HG02885 (cell line): ENCODE measurements at regions not wholly inside any gene's neighbourhood (a gene's known extent, or its start where the extent isn't known, plus 50 kb on each side); places are given as distances from the start of the nearest gene placed in this dataset.

Experiments
- ATAC-seq: cut with Tn5 transposase; IDR thresholded peaks from one replicate; pipeline ENCODE4 v1.9.1; 2021; ENCODE audit warnings: mild to moderate bottlenecking; ENCODE audit not compliant: unreplicated experiment, poor library complexity

DNA sequence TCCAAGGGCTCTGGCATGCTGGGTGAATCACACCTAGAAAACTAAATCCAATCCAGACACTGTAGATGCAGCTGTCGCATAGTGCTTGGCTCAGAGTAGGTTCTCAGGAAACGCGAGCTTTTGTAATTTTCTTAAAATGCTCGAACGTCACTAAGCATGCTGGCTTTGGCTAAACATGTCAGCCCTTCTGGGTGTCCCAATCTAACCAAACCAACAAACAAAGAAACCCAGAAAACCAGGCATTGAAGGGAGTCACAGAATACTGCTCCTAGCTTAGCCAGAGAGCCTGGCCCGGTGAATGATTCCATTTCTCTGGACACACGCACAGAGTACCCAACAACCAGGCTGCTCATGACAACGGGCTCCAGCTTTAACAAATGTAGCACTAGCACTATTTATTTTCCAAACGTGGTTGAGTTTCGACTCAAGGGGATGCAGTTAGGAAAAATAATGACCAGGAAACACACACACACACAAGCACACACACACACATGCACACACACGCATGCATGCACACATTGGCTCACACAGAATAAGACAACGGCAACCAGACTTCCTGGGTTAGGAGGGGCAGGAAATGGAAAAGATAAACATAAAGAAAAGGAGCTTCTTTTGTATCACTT is 492.6 kb downstream of the MIAT start:
- ATAC-seq = no peak

- ATAC-seq = no peak
These were observed 493.2 kb downstream of the MIAT start for GRCh38 chr22:27150544-27150941.

- ATAC-seq = no peak
These were observed 494.0 kb downstream of the MIAT start for GRCh38 chr22:27151407-27151806.

DNA sequence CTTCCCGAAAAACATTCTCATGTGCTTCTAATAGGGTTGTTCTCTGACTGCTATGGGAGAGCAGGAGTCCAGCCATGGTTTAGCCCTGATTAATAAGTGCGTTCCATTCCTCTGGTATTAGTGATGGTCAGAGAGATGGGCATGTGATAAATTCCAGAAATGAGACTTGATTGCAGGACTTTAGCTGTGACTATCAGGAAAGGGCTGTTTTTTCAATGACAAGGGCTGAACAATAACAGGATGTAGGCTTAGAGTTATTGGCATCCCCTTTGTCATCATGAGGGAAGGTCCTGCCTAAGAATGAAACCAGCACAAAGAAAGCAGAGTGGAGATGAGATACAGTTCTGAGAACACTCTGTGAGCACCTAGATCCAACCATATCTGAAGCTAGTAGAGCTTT is 494.6 kb downstream of the MIAT start:
- no peak for ATAC-seq

GRCh38 chr22:27152883-27153282 is 495.5 kb downstream of the MIAT start:
- ATAC-seq = no peak

GRCh38 chr22:27153386-27153785 is 496.0 kb downstream of the MIAT start:
- ATAC-seq = no peak

DNA sequence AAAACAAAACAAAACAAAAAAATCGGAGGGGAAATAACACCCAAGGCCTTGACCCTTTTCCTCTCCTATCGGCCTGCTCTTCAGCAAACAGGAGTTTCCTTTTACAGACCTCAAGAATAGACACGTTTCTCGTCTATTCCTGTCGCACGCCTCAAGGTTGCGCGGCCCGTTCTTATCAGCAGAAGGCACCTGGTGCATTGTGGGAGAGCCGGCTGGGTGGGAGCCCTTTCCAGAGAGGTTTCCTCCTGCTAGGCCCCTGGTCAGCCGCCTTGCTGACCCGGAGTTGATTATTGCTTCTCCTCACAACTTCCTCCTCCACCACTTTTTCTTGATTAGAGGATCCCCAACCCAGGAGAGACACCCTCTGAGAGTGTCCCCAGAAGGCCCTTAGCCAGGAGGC is 497.3 kb downstream of the MIAT start:
- ATAC-seq = no peak

DNA sequence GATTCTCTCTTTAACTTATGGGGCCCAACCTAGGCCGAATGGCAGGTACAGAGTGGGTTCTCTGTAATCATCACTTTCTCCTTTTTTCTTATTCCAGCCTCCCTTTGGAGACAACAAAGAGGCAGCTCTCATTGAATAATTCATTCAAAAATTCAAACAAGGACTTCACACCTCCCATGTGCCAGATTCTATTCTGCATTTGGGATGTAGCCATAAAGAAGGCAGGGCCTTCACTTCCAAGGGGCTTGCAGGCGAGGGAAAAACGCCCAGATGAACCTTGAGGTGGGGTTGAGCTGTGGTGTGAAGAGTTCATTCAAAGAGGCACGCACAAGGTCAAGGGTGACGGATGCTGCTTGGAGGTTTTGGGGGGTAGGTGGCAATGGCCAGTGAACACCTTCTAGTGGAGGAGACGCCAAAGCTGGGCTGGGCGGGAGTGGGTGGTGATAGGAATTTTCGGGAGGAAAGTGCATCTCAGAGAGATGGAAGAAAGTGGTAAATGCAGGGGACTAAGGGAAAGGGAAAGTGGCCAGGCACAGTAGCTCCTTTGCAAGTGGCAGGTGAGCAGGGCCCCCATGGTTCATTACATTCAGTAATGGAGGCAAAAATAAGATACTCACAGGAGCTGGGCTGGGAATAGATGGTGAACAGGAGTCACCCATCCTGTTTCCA is 499.6 kb downstream of the MIAT start:
- ATAC-seq = no peak

DNA sequence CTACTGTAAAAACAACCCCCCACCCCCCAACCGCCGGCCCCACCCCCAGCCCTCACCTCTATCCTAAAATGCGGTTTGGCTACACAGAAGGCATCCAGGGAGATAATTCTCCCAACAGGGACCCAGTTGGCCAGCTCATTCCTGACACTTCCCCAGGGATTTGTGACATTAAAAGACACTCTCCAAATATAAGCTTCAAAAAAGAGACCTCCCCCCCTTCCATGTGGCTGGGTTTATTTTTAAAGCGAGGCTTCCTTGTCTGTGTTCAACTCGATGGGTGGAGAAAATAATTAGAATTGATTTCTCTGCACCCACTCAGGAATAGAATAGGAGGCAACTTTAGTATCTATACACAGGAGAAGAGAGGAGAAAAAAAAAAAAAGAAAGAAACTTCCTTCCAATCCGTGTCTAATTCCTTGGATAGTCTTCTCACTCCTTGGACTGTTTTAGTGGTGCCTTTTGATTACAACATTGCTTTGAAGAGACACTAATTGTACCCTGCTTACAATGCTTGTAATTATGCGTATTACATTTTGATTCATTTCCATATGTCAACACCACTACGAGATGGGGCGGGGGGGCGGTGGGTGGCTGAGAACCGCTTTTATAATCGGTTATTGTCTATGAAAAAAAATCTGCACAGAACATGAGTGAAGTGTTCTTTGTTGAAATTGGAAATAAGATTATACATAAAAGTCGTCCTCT is 500.4 kb downstream of the MIAT start:
- ATAC-seq = no peak

DNA sequence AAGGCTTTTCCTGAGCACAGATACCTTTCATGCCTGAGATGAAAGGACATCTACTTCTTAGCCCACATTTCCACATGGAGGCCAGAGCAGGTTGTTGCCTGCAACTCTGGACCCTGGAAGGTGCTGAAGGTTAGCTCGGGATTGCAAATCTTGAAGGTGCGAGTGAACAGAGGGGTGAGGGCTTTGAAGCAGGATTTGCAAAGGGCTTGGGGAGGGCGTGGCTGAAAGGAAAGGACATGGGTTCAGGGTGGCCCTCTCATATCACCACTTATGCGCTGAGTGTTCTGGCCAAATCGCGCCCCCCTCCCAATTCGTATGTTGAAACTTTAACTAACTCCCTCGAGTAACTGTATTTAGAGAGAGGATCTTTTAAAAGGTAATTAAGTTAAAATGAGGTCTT is 501.6 kb downstream of the MIAT start:
- ATAC-seq = no peak

DNA sequence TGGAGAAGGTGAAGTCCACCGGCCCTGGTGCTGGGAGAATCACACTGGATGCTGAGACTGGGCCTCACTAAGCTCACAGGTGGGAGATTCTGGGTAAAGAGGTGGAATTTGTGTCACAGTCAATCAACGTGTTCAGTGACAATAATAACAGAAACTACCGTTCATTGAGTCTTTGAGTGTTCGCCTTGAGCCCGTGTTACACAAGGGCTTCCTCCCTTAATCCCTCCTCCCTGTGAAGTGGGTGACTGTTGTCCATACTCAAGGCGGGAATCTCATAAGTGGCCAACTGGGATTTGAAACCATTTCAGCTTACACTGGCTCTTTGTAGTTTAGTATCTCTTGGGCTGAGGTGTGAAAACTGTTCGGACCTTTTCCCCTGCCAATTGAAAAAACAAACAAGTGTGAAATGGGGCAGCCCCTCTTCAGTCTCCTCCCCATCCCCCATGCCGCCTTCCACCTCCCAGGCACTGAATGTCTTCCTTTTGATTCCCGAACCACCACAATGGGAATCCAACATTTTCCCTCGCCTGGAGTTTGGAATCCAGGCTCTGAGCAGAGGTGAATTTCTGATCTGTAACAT is 502.4 kb downstream of the MIAT start:
- ATAC-seq = no peak

DNA sequence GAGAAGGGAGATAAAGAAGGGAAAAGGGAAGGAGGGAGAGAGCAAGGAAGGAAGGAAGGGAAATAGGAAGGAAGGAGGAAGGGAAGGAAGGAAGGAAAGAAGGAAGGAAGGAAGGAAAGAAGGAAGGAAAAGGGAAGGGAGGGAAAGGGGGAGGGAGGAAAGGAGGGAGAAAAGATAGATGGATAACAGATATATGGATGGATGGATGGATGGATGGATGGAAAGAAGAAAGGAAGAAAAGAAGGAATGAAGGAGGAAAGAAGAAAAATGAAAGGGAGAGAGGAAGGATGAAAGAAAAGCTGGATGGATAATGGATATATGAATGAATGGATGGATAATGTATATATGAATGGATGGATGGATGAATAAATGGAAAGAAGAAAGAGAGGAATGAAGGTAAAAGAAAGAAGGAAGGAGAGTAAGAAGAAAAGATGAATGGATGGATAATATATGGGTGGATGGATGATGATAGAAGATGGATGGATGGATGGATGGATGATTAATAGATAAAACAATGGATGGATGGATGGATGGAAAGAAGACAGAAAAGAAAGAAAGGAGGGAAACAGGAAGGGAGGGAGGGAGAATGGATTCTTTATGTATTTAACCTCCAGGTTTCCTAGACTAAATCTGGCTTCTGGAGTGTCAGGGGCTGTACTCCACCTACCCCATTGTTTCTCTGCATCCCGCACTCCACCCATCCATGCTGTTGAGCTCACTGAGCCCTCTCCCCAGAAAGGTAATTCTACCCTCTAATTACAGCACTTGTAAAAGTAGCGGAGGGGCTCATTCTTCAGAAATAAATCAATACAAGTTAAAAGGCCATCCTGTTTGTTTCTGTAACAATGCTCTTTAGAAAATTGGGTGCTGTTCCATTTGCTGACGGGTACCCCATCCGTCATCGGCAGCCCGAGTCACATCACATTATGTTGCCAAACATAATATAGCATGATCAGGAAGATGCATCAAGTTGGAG is 506.1 kb downstream of the MIAT start:
- ATAC-seq = no peak

GRCh38 chr22:27164781-27165503 is 507.6 kb downstream of the MIAT start:
- no peak for ATAC-seq

DNA sequence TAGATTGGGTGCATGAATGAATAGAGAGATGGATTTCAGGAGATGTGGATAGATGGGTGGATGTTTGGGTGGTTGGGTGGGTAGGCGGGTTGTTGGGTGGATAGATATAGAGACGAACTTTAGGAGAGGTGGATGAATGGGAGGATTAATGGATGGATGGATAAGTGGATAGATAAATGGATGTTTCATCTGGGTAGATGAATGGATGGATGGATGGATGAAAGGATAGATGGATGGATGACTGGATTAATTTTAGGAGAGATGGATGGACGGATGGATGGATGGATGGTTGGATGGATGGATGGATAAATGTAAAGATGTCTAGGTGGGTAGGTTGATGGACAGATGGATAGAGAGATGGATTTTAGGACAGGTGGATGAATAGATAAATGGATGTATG is 511.3 kb downstream of the MIAT start:
- no peak for ATAC-seq

DNA sequence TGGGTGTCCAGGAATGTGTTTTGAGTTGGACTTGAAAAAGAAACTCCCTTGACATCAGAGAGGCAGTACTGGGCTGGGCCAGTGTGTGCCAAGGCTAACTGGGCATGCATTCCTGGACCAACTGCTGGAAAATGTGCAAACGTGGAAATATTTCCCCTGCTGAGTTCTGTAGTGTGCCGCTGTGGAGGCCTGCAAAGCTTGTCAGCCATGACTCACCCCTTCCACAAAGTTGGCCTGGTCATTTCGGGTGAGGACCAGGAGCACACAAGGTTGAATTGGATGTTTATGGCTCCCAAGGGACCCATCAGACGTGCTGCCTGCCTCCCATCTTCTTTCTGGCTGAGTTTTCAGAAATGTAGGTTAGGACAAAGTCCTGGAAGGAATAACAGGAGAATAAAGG is 513.1 kb downstream of the MIAT start:
- ATAC-seq = no peak

GRCh38 chr22:27171212-27171611 is 513.8 kb downstream of the MIAT start:
- no peak for ATAC-seq

GRCh38 chr22:27173530-27173929 is 516.1 kb downstream of the MIAT start:
- no peak for ATAC-seq

- no peak for ATAC-seq
These were observed 517.8 kb downstream of the MIAT start for GRCh38 chr22:27175021-27175838.

DNA sequence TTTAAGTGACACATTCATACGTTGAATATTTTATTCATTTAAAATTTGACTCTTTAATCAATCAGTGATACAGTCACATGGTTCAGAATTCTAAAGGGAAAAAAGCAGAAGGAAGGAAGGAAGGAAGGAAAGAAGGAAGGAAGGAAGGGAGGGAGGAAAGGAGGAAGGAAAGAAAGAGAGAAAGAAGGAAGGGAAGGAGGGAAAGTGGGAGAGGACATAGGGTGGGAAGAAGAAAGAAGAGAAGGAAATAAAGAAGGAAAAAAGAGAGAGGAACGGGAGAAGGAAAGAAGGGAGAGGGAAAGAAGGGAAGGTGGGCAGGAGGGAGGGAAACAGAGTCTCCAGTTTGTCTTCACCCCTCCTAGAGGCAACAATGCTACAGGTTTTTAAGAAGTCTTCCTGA is 518.6 kb downstream of the MIAT start:
- no peak for ATAC-seq
